Stimulated activated naive B cell treated with anti-CD40 and anti-IgM and Interleukin-4, amounts not matched to agents 10 μg/mL and 1 μg/mL and 100 μg/mL, for 72 hours (primary cell): ENCODE measurements at regions not wholly inside any gene's neighbourhood (a gene's known extent, or its start where the extent isn't known, plus 50 kb on each side); places are given as distances from the start of the nearest gene placed in this dataset.
"Not testable (repeated sequence)": the region's sequence is repeated elsewhere in the genome, so short reads cannot be mapped to it uniquely, and the experiment has no call there.

Experiments
- ATAC-seq, 2 donors: fragments of 150-1000 bp; cut with Tn5 transposase; replicated peaks; 2 replicates each; pipeline ENCODE4 v1.10.0; 2021; ENCODE audit warnings: moderate library complexity in 1 of 2
- DNase-seq: peaks from one replicate; pipeline ENCODE4 v3.0.0; 2021
- H3K27ac Mint-ChIP-seq: one replicate; pipeline ENCODE4 v1.8.0; 2022; ENCODE audit warnings: mild to moderate bottlenecking, mixed read lengths
- H3K27me3 Mint-ChIP-seq, 2 donors: one replicate each; pipeline ENCODE4 v1.8.0; 2022; ENCODE audit warnings: mixed read lengths in 2 of 2
- H3K36me3 Mint-ChIP-seq, 2 donors: one replicate each; pipeline ENCODE4 v1.8.0; 2022; ENCODE audit warnings: mixed read lengths in 2 of 2, mild to moderate bottlenecking in 1 of 2
- H3K4me1 Mint-ChIP-seq, 2 donors: one replicate each; pipeline ENCODE4 v1.8.0; 2022; ENCODE audit warnings: mixed read lengths in 2 of 2, mild to moderate bottlenecking in 1 of 2
- H3K4me3 Mint-ChIP-seq, 2 donors: one replicate each; pipeline ENCODE4 v1.8.0; 2022; ENCODE audit warnings: mild to moderate bottlenecking in 2 of 2, mixed read lengths in 2 of 2, moderate library complexity in 1 of 2
- H3K9me3 Mint-ChIP-seq, 2 donors: one replicate each; pipeline ENCODE4 v1.8.0; 2022; ENCODE audit warnings: mixed read lengths in 2 of 2, mild to moderate bottlenecking in 1 of 2

DNA sequence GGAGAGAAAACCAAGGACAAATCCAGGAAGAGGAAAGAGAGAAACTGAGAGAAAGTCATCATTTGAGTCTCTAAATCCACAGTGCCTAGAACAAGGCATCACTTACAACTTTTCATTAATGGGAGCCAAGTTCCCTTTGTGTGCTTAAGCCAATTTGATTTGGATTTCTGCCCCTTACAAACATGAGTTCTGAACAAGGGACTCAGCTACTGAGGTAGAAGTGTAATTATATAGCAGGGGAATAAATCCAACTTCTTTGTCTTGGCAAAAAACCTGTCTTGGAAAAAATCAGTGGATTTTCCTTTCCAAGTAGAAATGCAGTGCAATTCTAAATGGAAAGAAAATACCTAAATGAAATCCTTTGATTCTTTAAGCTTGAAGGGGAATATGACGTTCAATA, 307.2 kb upstream of the CNTN3 start:
- H3K9me3 Mint-ChIP-seq = peaks cover 6% of the 10 kb centered on the region in 2 donors
- no peak overlapping the region for H3K4me3 Mint-ChIP-seq
- DNase-seq (no peak), ATAC-seq (no peak)
- H3K27me3 Mint-ChIP-seq = no peaks in the 10 kb centered on the region
- H3K27ac Mint-ChIP-seq = no peak overlapping the region
- H3K36me3 Mint-ChIP-seq = no peaks in the 10 kb centered on the region
- no peaks in the 10 kb centered on the region for H3K4me1 Mint-ChIP-seq

DNA sequence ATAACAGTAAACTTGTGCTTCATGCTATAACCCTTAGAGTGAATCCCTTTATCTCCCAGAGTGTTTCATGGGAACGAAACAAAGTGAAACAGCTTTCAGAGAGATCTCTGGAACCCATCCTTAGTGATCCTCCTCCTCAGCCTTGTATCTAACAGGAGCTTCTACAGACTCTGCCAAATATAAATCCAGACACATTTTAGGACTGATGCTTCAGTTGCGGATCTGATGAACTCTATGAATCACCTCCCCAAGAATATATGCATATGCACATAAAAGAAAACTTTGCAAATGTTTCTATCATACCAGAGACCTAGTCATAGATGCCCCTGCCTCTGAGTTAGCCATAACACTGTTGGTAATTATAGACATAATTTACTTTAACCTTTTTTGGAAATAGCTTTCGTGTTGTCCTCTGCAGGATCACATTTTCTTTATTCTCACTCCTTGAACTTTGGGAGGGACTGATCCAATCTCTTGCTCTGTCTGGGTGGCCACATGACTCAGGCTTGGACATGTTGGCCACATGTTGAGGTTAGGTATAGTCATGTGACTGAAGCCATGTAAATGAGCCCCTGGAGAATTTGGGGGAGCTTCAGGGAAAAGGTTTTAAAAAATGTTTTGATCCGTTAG, 306.4 kb upstream of the CNTN3 start:
- H3K4me1 Mint-ChIP-seq = no peaks in the 10 kb centered on the region
- no peak overlapping the region for H3K4me3 Mint-ChIP-seq
- DNase-seq = no peak
- H3K9me3 Mint-ChIP-seq = peaks cover 6% of the 10 kb centered on the region in 2 donors
- no peaks in the 10 kb centered on the region for H3K36me3 Mint-ChIP-seq
- no peak overlapping the region for H3K27ac Mint-ChIP-seq
- H3K27me3 Mint-ChIP-seq = no peaks in the 10 kb centered on the region
- no peak for ATAC-seq

DNA sequence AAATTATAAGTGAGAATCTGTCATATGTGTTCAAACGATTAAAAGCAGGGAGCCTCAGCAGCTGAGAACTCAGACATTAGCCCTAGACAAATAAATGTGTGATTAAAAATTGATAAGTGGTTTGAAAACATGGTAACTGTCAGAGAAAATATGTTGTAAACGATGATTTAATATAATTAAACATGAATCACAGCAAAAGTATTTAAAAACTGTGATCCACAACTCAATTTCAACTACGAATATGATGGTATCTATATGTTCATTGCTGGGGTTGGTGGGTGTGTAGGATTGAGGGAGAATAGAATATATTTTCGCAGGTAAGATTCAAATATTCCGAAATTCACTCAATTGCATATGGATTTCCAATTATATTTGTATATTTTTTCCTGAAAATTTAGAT, 302.2 kb upstream of the CNTN3 start:
- Mint-ChIP-seq H3K4me3 (no peak overlapping the region), H3K27me3 (no peaks in the 10 kb centered on the region), H3K4me1 (no peaks in the 10 kb centered on the region), H3K36me3 (no peaks in the 10 kb centered on the region), H3K27ac (no peak overlapping the region), H3K9me3 (peaks cover 6% of the 10 kb centered on the region in 2 donors)
- DNase-seq = no peak
- no peak for ATAC-seq

DNA sequence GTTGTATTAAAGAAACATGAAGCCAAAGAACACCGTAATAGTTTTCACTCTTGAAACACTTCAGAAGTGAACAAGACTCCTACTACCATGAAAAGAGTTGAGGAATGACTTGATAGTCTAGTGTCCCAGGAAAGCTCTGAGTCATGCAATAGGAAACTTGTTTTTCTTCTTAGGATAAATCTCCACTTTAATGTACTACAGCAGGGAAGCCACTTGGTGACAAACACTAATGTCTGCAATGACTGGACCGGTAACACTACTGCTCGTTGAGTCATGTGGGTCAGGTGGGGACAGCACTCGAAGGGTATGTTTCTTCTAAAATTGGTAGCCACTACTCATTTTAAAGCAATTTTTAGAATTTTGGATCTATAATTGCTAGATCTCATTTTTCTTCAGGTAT, 291.7 kb upstream of the CNTN3 start:
- H3K27ac Mint-ChIP-seq = no peak overlapping the region
- ATAC-seq = no peak
- no peaks in the 10 kb centered on the region for H3K27me3 Mint-ChIP-seq
- H3K4me3 Mint-ChIP-seq = no peak overlapping the region
- no peaks in the 10 kb centered on the region for H3K4me1 Mint-ChIP-seq
- peaks cover 0 to 4% of the 10 kb centered on the region in 2 donors for H3K9me3 Mint-ChIP-seq
- no peaks in the 10 kb centered on the region for H3K36me3 Mint-ChIP-seq
- DNase-seq = no peak

DNA sequence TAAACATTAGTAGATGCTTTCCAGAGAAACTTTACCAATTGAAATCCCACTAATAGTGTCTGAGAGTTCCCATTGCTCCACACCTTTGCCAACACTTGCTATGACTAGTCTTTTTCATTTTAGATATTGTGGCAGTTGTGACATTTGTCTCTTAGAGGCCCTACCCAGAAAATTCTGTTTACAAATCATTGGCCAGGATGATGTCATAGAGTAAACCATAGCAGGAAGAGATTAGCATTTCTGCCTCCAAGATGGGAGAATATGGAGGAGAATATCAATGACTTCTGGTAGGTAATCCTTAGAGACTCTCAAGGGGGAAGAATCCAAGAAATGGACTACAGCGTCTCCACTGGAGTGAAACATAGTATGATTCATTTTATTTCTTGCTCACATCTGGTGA, 291.0 kb upstream of the CNTN3 start:
- Mint-ChIP-seq H3K9me3 (peaks cover 0 to 3% of the 10 kb centered on the region in 2 donors), H3K4me3 (no peak overlapping the region), H3K27ac (no peak overlapping the region), H3K4me1 (no peaks in the 10 kb centered on the region), H3K27me3 (no peaks in the 10 kb centered on the region), H3K36me3 (no peaks in the 10 kb centered on the region)
- DNase-seq (no peak), ATAC-seq (no peak)

DNA sequence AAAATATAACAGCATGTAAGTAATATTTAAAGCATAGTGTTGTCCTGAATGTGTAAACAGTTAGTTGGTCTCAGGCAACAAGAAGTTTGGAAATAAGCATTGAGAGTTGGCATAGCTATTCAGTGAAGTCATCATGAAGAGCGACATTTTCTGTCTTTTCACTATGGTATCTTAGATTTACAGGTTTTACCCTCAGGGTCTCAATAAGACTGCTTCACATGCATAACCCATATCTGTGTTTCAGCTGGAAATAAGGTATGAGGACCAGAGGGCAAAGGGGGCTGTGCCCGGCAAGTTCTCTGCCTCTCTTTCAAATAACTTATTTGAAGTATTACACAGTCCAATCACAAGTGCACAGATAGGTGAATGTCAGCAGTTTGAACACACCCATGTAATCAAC, 290.2 kb upstream of the CNTN3 start:
- H3K27ac Mint-ChIP-seq = no peak overlapping the region
- no peaks in the 10 kb centered on the region for H3K36me3 Mint-ChIP-seq
- peaks cover 0 to 3% of the 10 kb centered on the region in 2 donors for H3K9me3 Mint-ChIP-seq
- DNase-seq (no peak), ATAC-seq (no peak)
- H3K4me3 Mint-ChIP-seq = no peak overlapping the region
- H3K4me1 Mint-ChIP-seq = no peaks in the 10 kb centered on the region
- no peaks in the 10 kb centered on the region for H3K27me3 Mint-ChIP-seq

DNA sequence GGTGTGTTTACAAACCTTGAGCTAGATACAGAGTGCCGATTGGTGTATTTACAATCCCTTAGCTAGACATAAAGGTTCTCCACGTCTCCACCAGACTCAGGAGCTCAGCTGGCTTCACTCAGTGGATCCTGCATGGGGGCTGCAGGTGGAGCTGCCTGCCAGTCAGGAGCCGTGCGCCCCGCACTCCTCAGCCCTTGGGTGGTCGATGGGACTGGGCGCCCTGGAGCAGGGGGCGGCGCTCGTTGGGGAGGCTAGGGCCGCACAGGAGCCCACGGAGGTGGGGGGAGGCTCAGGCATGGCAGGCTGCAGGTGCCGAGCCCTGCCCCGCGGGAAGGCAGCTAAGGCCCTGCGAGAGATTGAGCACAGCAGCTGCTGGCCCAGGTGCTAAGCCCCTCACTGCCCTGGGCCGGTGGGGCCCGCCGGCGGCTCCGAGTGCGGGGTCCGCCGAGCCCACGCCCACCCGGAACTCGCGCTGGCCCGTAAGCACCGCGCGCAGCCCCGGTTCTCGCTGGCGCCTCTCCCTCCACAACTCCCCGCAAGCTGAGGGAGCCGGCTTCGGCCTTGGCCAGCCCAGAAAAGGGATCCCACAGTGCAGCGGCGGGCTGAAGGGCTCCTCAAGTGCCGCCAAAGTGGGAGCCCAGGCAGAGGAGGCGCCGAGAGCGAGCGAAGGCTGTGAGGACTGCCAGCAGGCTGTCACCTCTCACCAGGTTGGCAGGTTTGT, 285.5 kb upstream of the CNTN3 start:
- H3K27me3 Mint-ChIP-seq, H3K27ac Mint-ChIP-seq, H3K4me1 Mint-ChIP-seq, H3K4me3 Mint-ChIP-seq, DNase-seq, ATAC-seq, H3K9me3 Mint-ChIP-seq, H3K36me3 Mint-ChIP-seq: not testable (repeated sequence)

DNA sequence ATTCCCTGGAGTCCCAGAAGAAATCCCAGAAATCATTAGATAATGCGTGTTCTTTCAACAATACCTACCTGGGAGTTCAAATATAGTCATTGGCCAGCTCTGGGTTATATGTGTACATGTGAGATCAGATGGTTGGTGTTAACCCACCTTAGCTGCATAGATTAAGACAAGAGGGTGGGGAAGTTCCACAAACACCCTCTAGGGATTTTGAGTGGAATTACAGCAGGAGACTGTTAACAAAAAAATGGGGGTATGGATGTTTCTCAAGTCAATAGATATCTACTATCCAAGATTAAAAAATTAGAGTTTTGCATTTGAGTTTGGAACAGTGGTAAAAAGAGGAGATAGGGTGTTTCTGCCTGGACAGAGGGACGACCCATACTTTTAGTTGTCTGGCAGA, 282.5 kb upstream of the CNTN3 start:
- no peak overlapping the region for H3K4me3 Mint-ChIP-seq
- H3K27me3 Mint-ChIP-seq = no peaks in the 10 kb centered on the region
- DNase-seq (no peak), ATAC-seq (no peak)
- H3K4me1 Mint-ChIP-seq = no peaks in the 10 kb centered on the region
- no peaks in the 10 kb centered on the region for H3K36me3 Mint-ChIP-seq
- peaks cover 0 to 7% of the 10 kb centered on the region in 2 donors for H3K9me3 Mint-ChIP-seq
- H3K27ac Mint-ChIP-seq = no peak overlapping the region

DNA sequence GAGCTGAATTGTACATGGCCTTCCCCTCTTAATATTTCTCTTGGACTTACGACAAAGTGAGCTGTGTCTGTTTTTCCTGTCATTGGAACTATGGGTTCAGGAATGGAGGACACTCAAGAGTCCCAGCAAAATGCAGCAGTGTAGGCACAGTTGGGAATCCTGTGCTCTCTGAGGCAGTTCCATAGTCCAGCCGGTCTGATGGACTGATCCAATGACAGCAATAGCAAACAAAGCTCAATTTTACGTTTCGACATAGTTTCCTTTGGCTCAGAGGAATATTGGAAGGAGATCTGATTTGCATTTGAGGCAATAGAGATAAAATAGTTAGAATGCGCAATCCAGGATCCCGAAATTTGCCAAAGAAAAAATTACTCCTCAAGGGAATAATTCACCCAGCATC, 276.9 kb upstream of the CNTN3 start:
- peaks cover 0 to 5% of the 10 kb centered on the region in 2 donors for H3K9me3 Mint-ChIP-seq
- no peak for ATAC-seq
- no peaks in the 10 kb centered on the region for H3K27me3 Mint-ChIP-seq
- no peak overlapping the region for H3K27ac Mint-ChIP-seq
- H3K36me3 Mint-ChIP-seq = no peaks in the 10 kb centered on the region
- no peak overlapping the region for H3K4me3 Mint-ChIP-seq
- no peak for DNase-seq
- no peaks in the 10 kb centered on the region for H3K4me1 Mint-ChIP-seq

DNA sequence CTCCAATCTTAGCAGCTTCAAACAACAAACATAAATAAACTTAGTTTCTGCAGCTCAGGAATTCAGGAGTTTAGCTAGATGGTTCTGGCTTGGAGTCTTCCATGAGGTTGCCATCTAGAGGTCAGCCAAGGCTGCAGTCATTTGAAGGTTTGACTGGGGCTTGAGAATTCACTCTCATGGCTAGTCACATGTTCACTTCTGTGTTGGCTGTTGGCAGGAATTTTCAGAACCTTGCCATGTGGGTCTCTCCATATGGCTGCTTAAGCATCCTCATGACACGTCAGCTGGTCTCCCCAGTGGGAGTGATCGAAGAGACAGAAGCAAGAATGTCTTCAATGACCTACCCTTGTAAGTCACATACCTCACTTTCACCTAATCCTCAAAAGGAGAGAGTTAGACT, 269.2 kb upstream of the CNTN3 start:
- no peaks in the 10 kb centered on the region for H3K27me3 Mint-ChIP-seq
- DNase-seq = no peak
- H3K27ac Mint-ChIP-seq = no peak overlapping the region
- no peaks in the 10 kb centered on the region for H3K36me3 Mint-ChIP-seq
- no peak for ATAC-seq
- no peak overlapping the region for H3K4me3 Mint-ChIP-seq
- no peaks in the 10 kb centered on the region for H3K4me1 Mint-ChIP-seq
- peaks cover 4 to 5% of the 10 kb centered on the region in 2 donors for H3K9me3 Mint-ChIP-seq

DNA sequence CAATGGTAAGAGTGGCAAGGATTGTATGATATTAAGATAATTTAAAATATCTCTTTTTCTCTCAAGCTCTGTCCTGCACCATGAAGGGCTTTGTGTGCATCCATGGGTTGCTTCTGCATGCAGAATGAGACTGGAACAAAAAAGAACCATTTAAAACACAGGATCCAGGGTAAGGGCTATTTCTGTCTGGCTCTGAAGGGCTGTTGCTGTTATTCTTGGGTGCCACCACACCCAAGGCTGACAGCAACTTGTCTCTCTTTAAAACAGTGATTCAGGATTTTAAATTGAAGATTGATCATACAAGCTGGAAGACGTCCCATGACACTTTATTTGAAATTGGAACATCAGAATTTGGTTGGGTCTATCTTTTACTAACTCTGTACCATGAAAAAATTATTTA, 268.8 kb upstream of the CNTN3 start:
- DNase-seq = no peak
- H3K36me3 Mint-ChIP-seq = no peaks in the 10 kb centered on the region
- peaks cover 4 to 5% of the 10 kb centered on the region in 2 donors for H3K9me3 Mint-ChIP-seq
- no peak overlapping the region for H3K4me3 Mint-ChIP-seq
- no peak for ATAC-seq
- H3K4me1 Mint-ChIP-seq = no peaks in the 10 kb centered on the region
- no peak overlapping the region for H3K27ac Mint-ChIP-seq
- no peaks in the 10 kb centered on the region for H3K27me3 Mint-ChIP-seq

DNA sequence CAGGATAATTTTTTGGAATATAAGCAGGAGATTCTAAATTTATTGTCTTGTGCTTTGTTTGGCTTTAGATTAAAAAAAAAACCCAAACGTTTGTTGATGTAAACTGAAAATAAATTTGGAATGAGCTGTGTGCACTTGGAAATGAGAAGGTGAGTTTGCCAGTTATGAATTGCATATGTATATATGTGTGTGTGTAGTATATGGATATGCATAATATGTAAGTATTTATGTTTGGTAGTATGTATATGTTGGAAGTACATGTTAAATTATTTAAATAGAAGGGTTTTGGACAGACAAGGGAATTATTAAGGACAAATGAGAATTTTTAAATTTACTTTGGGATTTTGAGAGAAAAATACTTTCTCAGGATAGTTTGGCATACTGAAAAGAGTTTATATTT, 265.8 kb upstream of the CNTN3 start:
- Mint-ChIP-seq H3K36me3 (no peaks in the 10 kb centered on the region), H3K27ac (no peak overlapping the region), H3K4me3 (no peak overlapping the region), H3K27me3 (no peaks in the 10 kb centered on the region), H3K9me3 (peaks cover 4 to 6% of the 10 kb centered on the region in 2 donors), H3K4me1 (no peaks in the 10 kb centered on the region)
- DNase-seq = no peak
- no peak for ATAC-seq

DNA sequence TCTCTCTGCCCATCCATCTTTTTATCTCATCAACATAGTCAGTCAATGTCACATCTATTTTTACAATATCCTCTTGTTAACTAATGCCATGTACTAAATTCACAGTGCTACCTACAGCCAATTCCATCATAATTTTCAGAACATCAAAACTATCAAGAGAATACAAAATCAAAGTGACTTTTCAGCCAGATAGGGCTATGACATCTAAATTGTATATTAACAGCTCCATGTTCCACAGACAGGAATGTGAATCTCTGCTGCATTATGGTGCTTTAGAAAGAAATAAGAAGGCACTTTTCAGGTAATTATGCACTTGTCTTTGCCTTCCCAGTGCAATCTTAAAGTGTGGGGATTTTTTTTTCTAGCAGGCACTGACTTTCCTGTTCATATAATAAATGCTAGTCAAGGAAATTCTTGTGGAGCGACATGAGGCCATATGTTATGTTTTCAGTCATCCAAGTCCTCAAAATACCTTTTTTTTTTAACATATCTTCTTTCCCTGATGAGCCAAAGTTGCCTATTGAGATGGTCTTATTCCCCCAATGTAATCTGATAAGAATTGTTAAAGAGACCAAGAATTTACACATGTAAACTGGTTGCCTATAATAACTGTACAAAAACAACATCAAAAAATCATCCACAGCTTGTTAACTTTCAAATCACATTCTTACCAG, 252.0 kb upstream of the CNTN3 start:
- H3K9me3 Mint-ChIP-seq = peaks cover 0 to 2% of the 10 kb centered on the region in 2 donors
- H3K27me3 Mint-ChIP-seq = no peaks in the 10 kb centered on the region
- ATAC-seq (no peak), DNase-seq (no peak)
- H3K4me1 Mint-ChIP-seq = no peaks in the 10 kb centered on the region
- H3K36me3 Mint-ChIP-seq = no peaks in the 10 kb centered on the region
- no peak overlapping the region for H3K4me3 Mint-ChIP-seq
- H3K27ac Mint-ChIP-seq = no peak overlapping the region

DNA sequence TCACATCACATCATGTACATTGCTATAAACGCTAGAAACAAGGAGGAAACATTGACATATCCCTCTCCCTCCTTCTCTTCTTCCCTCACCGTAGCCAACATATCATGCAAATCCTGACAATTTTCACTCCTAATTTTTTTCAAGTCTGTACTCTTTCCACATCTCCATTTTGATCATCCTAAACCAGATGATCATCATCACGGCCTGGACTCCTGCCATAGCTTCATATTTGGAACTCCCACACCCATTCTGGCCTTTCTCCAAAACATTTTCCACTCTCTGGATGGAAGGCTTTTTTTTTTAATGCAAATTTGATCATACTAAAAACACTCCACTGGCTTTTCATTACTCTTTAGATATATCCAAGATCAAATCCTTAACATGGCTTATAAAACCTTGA, 248.0 kb upstream of the CNTN3 start:
- H3K4me1 Mint-ChIP-seq = no peaks in the 10 kb centered on the region
- no peak overlapping the region for H3K27ac Mint-ChIP-seq
- DNase-seq (no peak), ATAC-seq (no peak)
- no peaks in the 10 kb centered on the region for H3K9me3 Mint-ChIP-seq
- H3K27me3 Mint-ChIP-seq = no peaks in the 10 kb centered on the region
- no peak overlapping the region for H3K4me3 Mint-ChIP-seq
- no peaks in the 10 kb centered on the region for H3K36me3 Mint-ChIP-seq

DNA sequence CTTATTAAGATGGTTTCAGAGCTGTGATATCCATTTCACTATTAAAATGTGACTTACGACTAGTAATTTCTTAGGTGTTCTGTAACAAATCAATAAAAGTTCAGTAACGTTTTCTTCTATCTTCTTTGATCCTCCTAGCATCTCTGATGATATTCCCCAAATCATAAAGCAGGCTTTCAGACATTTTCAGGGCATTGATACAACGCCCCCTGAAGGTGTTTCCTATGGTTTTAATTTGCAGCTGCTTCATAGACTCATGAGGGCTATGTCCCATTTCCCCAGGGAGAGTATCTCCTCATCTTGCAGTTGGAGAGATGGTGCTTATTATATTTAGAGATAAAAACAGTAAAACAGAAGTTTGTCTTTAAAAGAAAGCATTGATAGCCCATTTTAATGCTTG, 246.8 kb upstream of the CNTN3 start:
- H3K27ac Mint-ChIP-seq = no peak overlapping the region
- H3K4me3 Mint-ChIP-seq = no peak overlapping the region
- H3K27me3 Mint-ChIP-seq = no peaks in the 10 kb centered on the region
- ATAC-seq (no peak), DNase-seq (no peak)
- H3K9me3 Mint-ChIP-seq = no peaks in the 10 kb centered on the region
- no peaks in the 10 kb centered on the region for H3K36me3 Mint-ChIP-seq
- H3K4me1 Mint-ChIP-seq = no peaks in the 10 kb centered on the region
